CD14-positive monocyte (primary cell): ENCODE measurements at regions not wholly inside any gene's neighbourhood (a gene's known extent, or its start where the extent isn't known, plus 50 kb on each side); places are given as distances from the start of the nearest gene placed in this dataset.
A peak's percentile ranks its signal among the peaks of the same experiment; 100 is the strongest.
"Not testable (repeated sequence)": the region's sequence is repeated elsewhere in the genome, so short reads cannot be mapped to it uniquely, and the experiment has no call there.

Experiments
- DNase-seq, 3 donors: peaks; one replicate each; pipeline ENCODE4 v3.0.0-alpha.2; 2011 to 2022
- H2AFZ ChIP-seq: 2 replicates; pipeline ENCODE4 v1.6.0; 2012; ENCODE audit warnings: mild to moderate bottlenecking, low read depth, low read length, inconsistent platforms; ENCODE audit not compliant: insufficient read depth, poor library complexity, severe bottlenecking
- H3K27ac ChIP-seq, 2 donors: 1 replicate in 1 of 2; 2 replicates in 1 of 2; pipeline ENCODE4 v1.5.1; 2012 to 2013; ENCODE audit warnings: low read length in 2 of 2, control low read depth in 1 of 2, inconsistent platforms in 1 of 2, low read depth in 1 of 2, mild to moderate bottlenecking in 1 of 2
- H3K27me3 ChIP-seq, 2 donors: one replicate each; pipeline versions ENCODE4 v1.6.0 to v1.6.1; 2011 to 2013; ENCODE audit warnings: low read length in 2 of 2; ENCODE audit not compliant: control insufficient read depth in 2 of 2, insufficient read depth in 2 of 2
- H3K36me3 ChIP-seq, 2 donors: replicated peaks in 1 of 2; 1 replicate in 1 of 2; 2 replicates in 1 of 2; pipeline versions ENCODE4 v1.5.1 to v1.6.1; 2012 to 2013; ENCODE audit warnings: low read length in 2 of 2, control low read depth in 1 of 2, inconsistent platforms in 1 of 2, mild to moderate bottlenecking in 1 of 2; ENCODE audit not compliant: insufficient read depth in 2 of 2, control insufficient read depth in 1 of 2
- H3K4me1 ChIP-seq, 2 donors: 1 replicate in 1 of 2; 2 replicates in 1 of 2; pipeline versions ENCODE4 v1.5.1 to v1.6.1; 2012 to 2013; ENCODE audit warnings: low read length in 2 of 2, control low read depth in 1 of 2, inconsistent platforms in 1 of 2, mild to moderate bottlenecking in 1 of 2, moderate library complexity in 1 of 2; ENCODE audit not compliant: insufficient read depth in 2 of 2, control insufficient read depth in 1 of 2
- H3K4me2 ChIP-seq: replicated peaks from 2 replicates; pipeline ENCODE3; 2012; ENCODE audit warnings: low read length, moderate library complexity, mild to moderate bottlenecking; ENCODE audit not compliant: poor library complexity, severe bottlenecking; ENCODE audit errors: extremely low read depth
- H3K4me3 ChIP-seq, 3 experiments: fragments of 200-600 bp in 1 of 3; sonication (generic) in 1 of 3; replicated peaks in 1 of 3; 1 replicate in 2 of 3; 2 replicates in 1 of 3; pipeline ENCODE4 v1.5.1; 2011 to 2013; ENCODE audit warnings: low read length in 3 of 3, mild to moderate bottlenecking in 3 of 3, control low read depth in 2 of 3, low read depth in 2 of 3, inconsistent platforms in 1 of 3, moderate library complexity in 1 of 3
- H3K79me2 ChIP-seq: 2 replicates; pipeline ENCODE4 v1.6.0; 2012; ENCODE audit warnings: mild to moderate bottlenecking, control low read depth, inconsistent platforms, low read length, moderate library complexity; ENCODE audit not compliant: insufficient read depth
- H3K9ac ChIP-seq: 2 replicates; pipeline ENCODE4 v1.6.0; 2017; ENCODE audit warnings: low read length, mild to moderate bottlenecking; ENCODE audit not compliant: insufficient read depth, poor library complexity, severe bottlenecking
- H3K9me3 ChIP-seq, 2 donors: replicated peaks in 1 of 2; 1 replicate in 1 of 2; 2 replicates in 1 of 2; pipeline versions ENCODE4 v1.5.1 to v1.6.1; 2012 to 2013; ENCODE audit warnings: low read length in 2 of 2, control low read depth in 1 of 2; ENCODE audit not compliant: control insufficient read depth in 1 of 2, insufficient read depth in 1 of 2
- H4K20me1 ChIP-seq: 2 replicates; pipeline ENCODE4 v1.6.0; 2012; ENCODE audit warnings: mild to moderate bottlenecking, low read length, control low read depth, moderate library complexity; ENCODE audit not compliant: insufficient read depth
- H3K27ac Mint-ChIP-seq, 7 donors: one replicate each; pipeline ENCODE4 v1.8.0; 2020; ENCODE audit warnings: mild to moderate bottlenecking in 7 of 7, mixed read lengths in 7 of 7, moderate library complexity in 6 of 7, inconsistent platforms in 2 of 7
- H3K27me3 Mint-ChIP-seq, 3 donors: one replicate each; pipeline ENCODE4 v1.8.0; 2021 to 2022; ENCODE audit warnings: low read depth in 3 of 3, mild to moderate bottlenecking in 3 of 3, mixed read lengths in 3 of 3, moderate library complexity in 3 of 3, inconsistent platforms in 1 of 3
- H3K36me3 Mint-ChIP-seq, 2 donors: one replicate each; pipeline ENCODE4 v1.8.0; 2020; ENCODE audit warnings: mixed read lengths in 2 of 2, inconsistent platforms in 1 of 2, mild to moderate bottlenecking in 1 of 2
- H3K4me1 Mint-ChIP-seq: one replicate; pipeline ENCODE4 v1.8.0; 2020; ENCODE audit warnings: mild to moderate bottlenecking, mixed read lengths
- H3K4me3 Mint-ChIP-seq, 2 donors: one replicate each; pipeline ENCODE4 v1.8.0; 2020; ENCODE audit warnings: mild to moderate bottlenecking in 2 of 2, mixed read lengths in 2 of 2, moderate library complexity in 1 of 2
- H3K9me3 Mint-ChIP-seq, 7 donors: one replicate each; pipeline ENCODE4 v1.8.0; 2020 to 2022; ENCODE audit warnings: mixed read lengths in 7 of 7, mild to moderate bottlenecking in 6 of 7, moderate library complexity in 6 of 7, inconsistent platforms in 2 of 7
- WGBS: methylation state at CpG from one replicate; pipeline ENCODE4 v1.1.5; 2013; ENCODE audit warnings: missing lambda C conversion rate; ENCODE audit not compliant: insufficient coverage; 5-methylcytosine and 5-hydroxymethylcytosine counted together
- intact Hi-C, 2 donors: fragments of 100-400 bp; cut with micrococcal nuclease; formaldehyde crosslinking; loops; one replicate each; pipeline versions ENCODE4 v1.15.0 to v1.15.1; 2023
- TF ChIP-seq, protein P1 (sequence below): fragments of 200-600 bp; IDR thresholded peaks from one replicate; pipeline ENCODE4 v1.8.0; 2022; ENCODE audit warnings: antibody characterized with exemption, mild to moderate bottlenecking

DNA sequence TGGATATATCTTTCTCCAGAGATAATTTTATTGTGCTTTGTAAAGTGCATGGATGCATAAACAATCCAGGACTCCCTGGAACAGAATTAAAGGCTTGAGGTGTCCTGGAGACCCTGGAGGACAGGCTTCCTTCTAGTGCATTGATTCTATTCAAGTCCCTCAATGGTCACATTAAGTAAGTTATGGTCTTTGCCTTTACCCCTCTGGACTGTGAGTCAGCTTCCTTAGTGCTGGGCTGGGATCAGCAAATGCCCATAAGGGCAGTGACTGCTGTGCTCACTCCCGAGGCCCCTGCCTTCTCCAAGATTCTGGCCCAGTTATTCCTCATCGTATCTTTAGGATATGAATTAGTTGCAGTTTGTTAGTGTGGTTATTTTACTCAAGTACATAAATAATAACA is 178.7 kb upstream of the PRSS58 start:
- peaks cover 7 to 13% (median 9%) of the 10 kb centered on the region in 7 donors for H3K9me3 Mint-ChIP-seq
- no peaks in the 10 kb centered on the region for H3K27me3 ChIP-seq
- H3K4me1 ChIP-seq, result peaks cover 41 to 45% of the 10 kb centered on the region in 2 donors
- H3K4me3 ChIP-seq, result no peak overlapping the region
- H3K27ac ChIP-seq, result no peak overlapping the region
- intact Hi-C loops, result no loop called here
- no peak overlapping the region for H2AFZ ChIP-seq
- no CpG with 5 or more reads among the region's 2 CpGs for WGBS
- no peaks in the 10 kb centered on the region for H3K36me3 Mint-ChIP-seq
- no peak overlapping the region for H3K9ac ChIP-seq
- no peaks in the 10 kb centered on the region for H3K79me2 ChIP-seq
- no peak for DNase-seq
- H3K27me3 Mint-ChIP-seq, result peaks cover 0 to 3% (median 0%) of the 10 kb centered on the region in 3 donors
- peaks cover 0 to 7% of the 10 kb centered on the region in 2 donors for H3K9me3 ChIP-seq
- H3K4me2 ChIP-seq, result no peak overlapping the region
- no peaks in the 10 kb centered on the region for H3K36me3 ChIP-seq
- no peak overlapping the region for H3K27ac Mint-ChIP-seq
- TF ChIP-seq, protein P1, sequence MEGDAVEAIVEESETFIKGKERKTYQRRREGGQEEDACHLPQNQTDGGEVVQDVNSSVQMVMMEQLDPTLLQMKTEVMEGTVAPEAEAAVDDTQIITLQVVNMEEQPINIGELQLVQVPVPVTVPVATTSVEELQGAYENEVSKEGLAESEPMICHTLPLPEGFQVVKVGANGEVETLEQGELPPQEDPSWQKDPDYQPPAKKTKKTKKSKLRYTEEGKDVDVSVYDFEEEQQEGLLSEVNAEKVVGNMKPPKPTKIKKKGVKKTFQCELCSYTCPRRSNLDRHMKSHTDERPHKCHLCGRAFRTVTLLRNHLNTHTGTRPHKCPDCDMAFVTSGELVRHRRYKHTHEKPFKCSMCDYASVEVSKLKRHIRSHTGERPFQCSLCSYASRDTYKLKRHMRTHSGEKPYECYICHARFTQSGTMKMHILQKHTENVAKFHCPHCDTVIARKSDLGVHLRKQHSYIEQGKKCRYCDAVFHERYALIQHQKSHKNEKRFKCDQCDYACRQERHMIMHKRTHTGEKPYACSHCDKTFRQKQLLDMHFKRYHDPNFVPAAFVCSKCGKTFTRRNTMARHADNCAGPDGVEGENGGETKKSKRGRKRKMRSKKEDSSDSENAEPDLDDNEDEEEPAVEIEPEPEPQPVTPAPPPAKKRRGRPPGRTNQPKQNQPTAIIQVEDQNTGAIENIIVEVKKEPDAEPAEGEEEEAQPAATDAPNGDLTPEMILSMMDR, result no peak
- no peak overlapping the region for H3K4me3 Mint-ChIP-seq
- no peaks in the 10 kb centered on the region for H4K20me1 ChIP-seq
- H3K4me1 Mint-ChIP-seq, result peaks cover 46% of the 10 kb centered on the region

- intact Hi-C loops, H3K36me3 ChIP-seq, H3K9ac ChIP-seq, H3K27ac ChIP-seq, H3K9me3 ChIP-seq, H3K4me2 ChIP-seq, H3K4me3 Mint-ChIP-seq, H3K79me2 ChIP-seq, H3K27me3 Mint-ChIP-seq, H3K27me3 ChIP-seq, DNase-seq, H3K36me3 Mint-ChIP-seq, H4K20me1 ChIP-seq, H2AFZ ChIP-seq, H3K4me3 ChIP-seq: not testable (repeated sequence)
- Mint-ChIP-seq H3K4me1 (peaks cover 36% of the 10 kb centered on the region), H3K27ac (peak overlapping the region in 1 of 7 donors; percentile 15), H3K9me3 (peaks cover 7 to 13% (median 9%) of the 10 kb centered on the region in 7 donors)
- peaks cover 31 to 35% of the 10 kb centered on the region in 2 donors for H3K4me1 ChIP-seq
- 26% methylated on average over 2 of the region's 5 CpGs for WGBS
Observed at GRCh38 chr7:142435606-142436005, 177.7 kb upstream of the PRSS58 start.
